ENCODE measurements at regions not wholly inside any gene's neighbourhood (a gene's known extent, or its start where the extent isn't known, plus 50 kb on each side); places are given as distances from the start of the nearest gene placed in this dataset.
A peak's percentile ranks its signal among the peaks of the same experiment; 100 is the strongest.

- H3K9me3 ChIP-seq (ENCODE audit: control insufficient read depth, low read length, poor library complexity, severe bottlenecking), result no peaks in the 10 kb centered on the region
- no peak for DNase-seq
- H3K4me3 Mint-ChIP-seq, result no peak overlapping the region
- peaks cover 6% of the 10 kb centered on the region for H3K4me1 Mint-ChIP-seq
- peaks cover 14% of the 10 kb centered on the region for H3K27me3 Mint-ChIP-seq
- H3K36me3 Mint-ChIP-seq (ENCODE audit: low read depth), result no peaks in the 10 kb centered on the region
- ATAC-seq, result no peak
- H3K27ac Mint-ChIP-seq, result no peak overlapping the region
These were observed 248.5 kb upstream of the RPL38 start for GRCh38 chr17:73954951-73955350.

GRCh38 chr17:73955616-73956015 is 247.9 kb upstream of the RPL38 start:
- H3K4me1 Mint-ChIP-seq, result peaks cover 6% of the 10 kb centered on the region

GRCh38 chr17:73956169-73956568 is 247.3 kb upstream of the RPL38 start:
- H3K4me1 Mint-ChIP-seq, result peaks cover 6% of the 10 kb centered on the region
- ATAC-seq (peak; percentile 8), DNase-seq (no peak)
- H3K36me3 Mint-ChIP-seq (ENCODE audit: low read depth), result no peaks in the 10 kb centered on the region
- H3K27ac Mint-ChIP-seq, result no peak overlapping the region
- H3K9me3 ChIP-seq (ENCODE audit: control insufficient read depth, low read length, poor library complexity, severe bottlenecking), result no peaks in the 10 kb centered on the region
- peaks cover 12% of the 10 kb centered on the region for H3K27me3 Mint-ChIP-seq
- no peak overlapping the region for H3K4me3 Mint-ChIP-seq

More at GRCh38 chr17:73955616-73956015, 247.9 kb upstream of the RPL38 start:
- ATAC-seq (no peak), DNase-seq (no peak)
- Mint-ChIP-seq H3K36me3 (ENCODE audit: low read depth) (no peaks in the 10 kb centered on the region), H3K27me3 (peaks cover 14% of the 10 kb centered on the region), H3K4me3 (no peak overlapping the region), H3K27ac (no peak overlapping the region)
- no peaks in the 10 kb centered on the region for H3K9me3 ChIP-seq (ENCODE audit: control insufficient read depth, low read length, poor library complexity, severe bottlenecking)

GRCh38 chr17:73956595-73957465 is 246.6 kb upstream of the RPL38 start:
- Mint-ChIP-seq H3K4me1 (peaks cover 3% of the 10 kb centered on the region), H3K27ac (no peak overlapping the region), H3K4me3 (no peak overlapping the region), H3K27me3 (peaks cover 5% of the 10 kb centered on the region), H3K36me3 (ENCODE audit: low read depth) (no peaks in the 10 kb centered on the region)
- DNase-seq, result peak in 2 of 3 donors; percentile 12 to 60
- peak; percentile 69 for ATAC-seq
- H3K9me3 ChIP-seq (ENCODE audit: control insufficient read depth, low read length, poor library complexity, severe bottlenecking), result no peaks in the 10 kb centered on the region

GRCh38 chr17:73957564-73957963 is 245.9 kb upstream of the RPL38 start:
- DNase-seq (no peak), ATAC-seq (no peak)
- no peaks in the 10 kb centered on the region for H3K27me3 Mint-ChIP-seq
- H3K27ac Mint-ChIP-seq, result no peak overlapping the region
- H3K4me1 Mint-ChIP-seq, result no peaks in the 10 kb centered on the region
- no peaks in the 10 kb centered on the region for H3K9me3 ChIP-seq (ENCODE audit: control insufficient read depth, low read length, poor library complexity, severe bottlenecking)
- H3K36me3 Mint-ChIP-seq (ENCODE audit: low read depth), result no peaks in the 10 kb centered on the region
- no peak overlapping the region for H3K4me3 Mint-ChIP-seq

GRCh38 chr17:73958453-73958852 is 245.0 kb upstream of the RPL38 start:
- no peaks in the 10 kb centered on the region for H3K27me3 Mint-ChIP-seq
- H3K4me1 Mint-ChIP-seq, result no peaks in the 10 kb centered on the region
- no peaks in the 10 kb centered on the region for H3K36me3 Mint-ChIP-seq (ENCODE audit: low read depth)
- ATAC-seq (no peak), DNase-seq (no peak)
- H3K4me3 Mint-ChIP-seq, result no peak overlapping the region
- H3K9me3 ChIP-seq (ENCODE audit: control insufficient read depth, low read length, poor library complexity, severe bottlenecking), result no peaks in the 10 kb centered on the region
- H3K27ac Mint-ChIP-seq, result no peak overlapping the region

- no peaks in the 10 kb centered on the region for H3K9me3 ChIP-seq (ENCODE audit: control insufficient read depth, low read length, poor library complexity, severe bottlenecking)
- ATAC-seq, result no peak
- DNase-seq, result no peak
- Mint-ChIP-seq H3K27ac (no peak overlapping the region), H3K4me1 (no peaks in the 10 kb centered on the region), H3K27me3 (no peaks in the 10 kb centered on the region), H3K4me3 (no peak overlapping the region), H3K36me3 (ENCODE audit: low read depth) (no peaks in the 10 kb centered on the region)
These were observed 243.0 kb upstream of the RPL38 start for GRCh38 chr17:73960469-73960868.

- Mint-ChIP-seq H3K27me3 (no peaks in the 10 kb centered on the region), H3K4me3 (no peak overlapping the region), H3K4me1 (no peaks in the 10 kb centered on the region), H3K36me3 (ENCODE audit: low read depth) (no peaks in the 10 kb centered on the region), H3K27ac (no peak overlapping the region)
- ATAC-seq (no peak), DNase-seq (no peak)
- H3K9me3 ChIP-seq (ENCODE audit: control insufficient read depth, low read length, poor library complexity, severe bottlenecking), result peaks cover 2% of the 10 kb centered on the region
These were observed 241.2 kb upstream of the RPL38 start for GRCh38 chr17:73962308-73962707.

- no peak overlapping the region for H3K4me3 Mint-ChIP-seq
- no peak overlapping the region for H3K27ac Mint-ChIP-seq
- DNase-seq (no peak), ATAC-seq (no peak)
- peaks cover 2% of the 10 kb centered on the region for H3K9me3 ChIP-seq (ENCODE audit: control insufficient read depth, low read length, poor library complexity, severe bottlenecking)
- peaks cover 2% of the 10 kb centered on the region for H3K36me3 Mint-ChIP-seq (ENCODE audit: low read depth)
- no peaks in the 10 kb centered on the region for H3K4me1 Mint-ChIP-seq
- H3K27me3 Mint-ChIP-seq, result peaks cover 51% of the 10 kb centered on the region
These were observed 234.8 kb upstream of the RPL38 start for GRCh38 chr17:73968680-73969079.

GRCh38 chr17:73969956-73970355 is 233.5 kb upstream of the RPL38 start:
- ATAC-seq (no peak), DNase-seq (no peak)
- Mint-ChIP-seq H3K27me3 (peaks cover 59% of the 10 kb centered on the region), H3K4me3 (no peak overlapping the region), H3K27ac (no peak overlapping the region), H3K36me3 (ENCODE audit: low read depth) (peaks cover 2% of the 10 kb centered on the region), H3K4me1 (no peaks in the 10 kb centered on the region)
- H3K9me3 ChIP-seq (ENCODE audit: control insufficient read depth, low read length, poor library complexity, severe bottlenecking), result peaks cover 2% of the 10 kb centered on the region

GRCh38 chr17:73971127-73971526 is 232.4 kb upstream of the RPL38 start:
- ATAC-seq, result no peak
- no peaks in the 10 kb centered on the region for H3K9me3 ChIP-seq (ENCODE audit: control insufficient read depth, low read length, poor library complexity, severe bottlenecking)
- H3K27ac Mint-ChIP-seq, result no peak overlapping the region
- H3K4me3 Mint-ChIP-seq, result no peak overlapping the region
- no peak for DNase-seq
- peaks cover 2% of the 10 kb centered on the region for H3K36me3 Mint-ChIP-seq (ENCODE audit: low read depth)
- no peaks in the 10 kb centered on the region for H3K4me1 Mint-ChIP-seq
- peaks cover 68% of the 10 kb centered on the region for H3K27me3 Mint-ChIP-seq

GRCh38 chr17:73972056-73972455 is 231.4 kb upstream of the RPL38 start:
- DNase-seq (no peak), ATAC-seq (no peak)
- H3K27me3 Mint-ChIP-seq, result peaks cover 77% of the 10 kb centered on the region
- no peak overlapping the region for H3K27ac Mint-ChIP-seq
- H3K9me3 ChIP-seq (ENCODE audit: control insufficient read depth, low read length, poor library complexity, severe bottlenecking), result no peaks in the 10 kb centered on the region
- no peak overlapping the region for H3K4me3 Mint-ChIP-seq
- no peaks in the 10 kb centered on the region for H3K4me1 Mint-ChIP-seq
- peaks cover 2% of the 10 kb centered on the region for H3K36me3 Mint-ChIP-seq (ENCODE audit: low read depth)

GRCh38 chr17:73972901-73973300 is 230.6 kb upstream of the RPL38 start:
- Mint-ChIP-seq H3K36me3 (ENCODE audit: low read depth) (peaks cover 2% of the 10 kb centered on the region), H3K4me1 (no peaks in the 10 kb centered on the region), H3K27me3 (peaks cover 84% of the 10 kb centered on the region), H3K4me3 (no peak overlapping the region), H3K27ac (no peak overlapping the region)
- H3K9me3 ChIP-seq (ENCODE audit: control insufficient read depth, low read length, poor library complexity, severe bottlenecking), result no peaks in the 10 kb centered on the region
- ATAC-seq (no peak), DNase-seq (no peak)
